ENCODE measurements at regions not wholly inside any gene's neighbourhood (a gene's known extent, or its start where the extent isn't known, plus 50 kb on each side); places are given as distances from the start of the nearest gene placed in this dataset.

DNA sequence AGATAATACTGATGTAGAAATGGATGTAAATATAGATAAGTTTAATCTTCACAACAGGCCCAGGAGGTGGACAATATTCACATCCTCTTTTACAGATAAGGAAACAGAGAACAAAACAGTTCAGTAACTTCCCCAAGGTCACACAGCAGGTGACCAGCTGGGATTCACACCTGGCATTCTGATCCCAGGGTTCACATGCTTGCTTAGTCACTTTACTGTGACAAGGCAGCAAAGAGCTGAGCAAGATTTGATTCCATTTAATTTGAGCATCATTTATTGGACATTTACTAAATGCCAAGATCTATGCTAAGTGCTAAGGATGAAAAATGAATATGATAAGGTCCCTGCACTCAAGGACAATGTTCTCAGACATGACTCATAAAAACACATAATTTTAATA lies 94.1 kb upstream of the STARD13 start (continued):
- TF ChIP-seq PRRX2 (CRISPR knock-in tag; IDR thresholded peaks at IDR 0.05) (no peak), FOXP1 (CRISPR knock-in tag; IDR thresholded peaks at IDR 0.05; ENCODE audit: borderline replicate concordance) (no peak)

DNA sequence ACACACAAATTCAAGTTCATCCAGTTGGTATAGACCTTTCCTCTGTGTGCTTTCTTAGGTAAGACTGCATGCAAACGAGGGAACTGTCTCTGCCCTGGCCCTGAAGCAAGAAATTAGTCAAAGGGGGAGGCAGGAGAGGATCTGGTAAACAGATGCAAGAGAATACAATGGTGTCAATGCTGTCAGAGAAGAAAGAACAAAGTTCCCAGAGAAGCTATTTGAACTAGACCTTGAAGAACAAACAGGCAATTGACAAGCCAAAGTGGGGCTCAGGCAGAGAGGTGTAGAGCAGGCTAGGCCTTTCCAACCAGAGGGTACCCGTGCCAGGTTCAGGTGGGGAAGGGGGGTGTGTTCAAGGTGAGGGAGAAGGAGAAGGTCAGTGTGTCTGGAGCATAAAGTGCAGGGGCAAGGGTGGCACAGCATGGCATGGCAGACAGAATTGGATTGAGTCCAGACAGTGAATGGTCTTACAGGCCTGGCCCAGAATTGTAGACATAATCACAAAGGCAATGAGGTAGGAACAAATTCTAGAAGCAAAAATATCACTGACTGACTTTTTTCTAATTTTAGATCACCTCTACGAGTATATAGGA lies 95.0 kb upstream of the STARD13 start:
- no peak for DNase-seq (ENCODE audit: low spot score)

More for the DNA sequence above, 95.0 kb upstream of the STARD13 start:
- H3K9me3 Mint-ChIP-seq, result no peaks in the 10 kb centered on the region
- ChIA-PET POLR2A (no interaction called here), CTCF (no interaction called here)
- no peaks in the 10 kb centered on the region for H3K27me3 Mint-ChIP-seq (ENCODE audit: low read depth)
- no peak overlapping the region for H3K4me3 Mint-ChIP-seq
- no peak for ATAC-seq
- TF ChIP-seq IRF1 (CRISPR knock-in tag; IDR thresholded peaks at IDR 0.05) (no peak), ETV6 (CRISPR knock-in tag; IDR thresholded peaks at IDR 0.05) (no peak), PRRX2 (CRISPR knock-in tag; IDR thresholded peaks at IDR 0.05) (no peak), IRF2 (CRISPR knock-in tag; IDR thresholded peaks at IDR 0.05; ENCODE audit: borderline replicate concordance, low read depth) (no peak), ESRRA (CRISPR knock-in tag; IDR thresholded peaks at IDR 0.05; ENCODE audit: borderline replicate concordance) (no peak), JAZF1 (CRISPR knock-in tag; IDR thresholded peaks at IDR 0.05) (no peak), ZMAT4 (CRISPR knock-in tag; IDR thresholded peaks at IDR 0.05) (no peak), NR2C2 (CRISPR knock-in tag; IDR thresholded peaks at IDR 0.05) (no peak), ZNF263 (CRISPR knock-in tag; IDR thresholded peaks at IDR 0.05; ENCODE audit: low read depth) (no peak), JUN (CRISPR knock-in tag; IDR thresholded peaks at IDR 0.05) (no peak), ZNF425 (CRISPR knock-in tag; conservative IDR thresholded peaks at IDR 0.05) (no peak), HMGXB4 (CRISPR knock-in tag; IDR thresholded peaks at IDR 0.05) (no peak)
- TF ChIP-seq, protein P1, sequence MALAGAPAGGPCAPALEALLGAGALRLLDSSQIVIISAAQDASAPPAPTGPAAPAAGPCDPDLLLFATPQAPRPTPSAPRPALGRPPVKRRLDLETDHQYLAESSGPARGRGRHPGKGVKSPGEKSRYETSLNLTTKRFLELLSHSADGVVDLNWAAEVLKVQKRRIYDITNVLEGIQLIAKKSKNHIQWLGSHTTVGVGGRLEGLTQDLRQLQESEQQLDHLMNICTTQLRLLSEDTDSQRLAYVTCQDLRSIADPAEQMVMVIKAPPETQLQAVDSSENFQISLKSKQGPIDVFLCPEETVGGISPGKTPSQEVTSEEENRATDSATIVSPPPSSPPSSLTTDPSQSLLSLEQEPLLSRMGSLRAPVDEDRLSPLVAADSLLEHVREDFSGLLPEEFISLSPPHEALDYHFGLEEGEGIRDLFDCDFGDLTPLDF (CRISPR knock-in tag; IDR thresholded peaks at IDR 0.05), result no peak
- TF ChIP-seq, protein P2, sequence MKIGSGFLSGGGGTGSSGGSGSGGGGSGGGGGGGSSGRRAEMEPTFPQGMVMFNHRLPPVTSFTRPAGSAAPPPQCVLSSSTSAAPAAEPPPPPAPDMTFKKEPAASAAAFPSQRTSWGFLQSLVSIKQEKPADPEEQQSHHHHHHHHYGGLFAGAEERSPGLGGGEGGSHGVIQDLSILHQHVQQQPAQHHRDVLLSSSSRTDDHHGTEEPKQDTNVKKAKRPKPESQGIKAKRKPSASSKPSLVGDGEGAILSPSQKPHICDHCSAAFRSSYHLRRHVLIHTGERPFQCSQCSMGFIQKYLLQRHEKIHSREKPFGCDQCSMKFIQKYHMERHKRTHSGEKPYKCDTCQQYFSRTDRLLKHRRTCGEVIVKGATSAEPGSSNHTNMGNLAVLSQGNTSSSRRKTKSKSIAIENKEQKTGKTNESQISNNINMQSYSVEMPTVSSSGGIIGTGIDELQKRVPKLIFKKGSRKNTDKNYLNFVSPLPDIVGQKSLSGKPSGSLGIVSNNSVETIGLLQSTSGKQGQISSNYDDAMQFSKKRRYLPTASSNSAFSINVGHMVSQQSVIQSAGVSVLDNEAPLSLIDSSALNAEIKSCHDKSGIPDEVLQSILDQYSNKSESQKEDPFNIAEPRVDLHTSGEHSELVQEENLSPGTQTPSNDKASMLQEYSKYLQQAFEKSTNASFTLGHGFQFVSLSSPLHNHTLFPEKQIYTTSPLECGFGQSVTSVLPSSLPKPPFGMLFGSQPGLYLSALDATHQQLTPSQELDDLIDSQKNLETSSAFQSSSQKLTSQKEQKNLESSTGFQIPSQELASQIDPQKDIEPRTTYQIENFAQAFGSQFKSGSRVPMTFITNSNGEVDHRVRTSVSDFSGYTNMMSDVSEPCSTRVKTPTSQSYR (CRISPR knock-in tag; IDR thresholded peaks at IDR 0.05), result no peak
- H3K36me3 Mint-ChIP-seq, result no peaks in the 10 kb centered on the region; the same call in 1 of the 2 replicates
- H3K4me1 Mint-ChIP-seq, result peaks cover 28% of the 10 kb centered on the region
- peak overlapping the region; percentile 54; the same call in 1 of the 2 replicates for H3K27ac Mint-ChIP-seq
